ENCODE measurements at regions not wholly inside any gene's neighbourhood (a gene's known extent, or its start where the extent isn't known, plus 50 kb on each side); places are given as distances from the start of the nearest gene placed in this dataset.

DNA sequence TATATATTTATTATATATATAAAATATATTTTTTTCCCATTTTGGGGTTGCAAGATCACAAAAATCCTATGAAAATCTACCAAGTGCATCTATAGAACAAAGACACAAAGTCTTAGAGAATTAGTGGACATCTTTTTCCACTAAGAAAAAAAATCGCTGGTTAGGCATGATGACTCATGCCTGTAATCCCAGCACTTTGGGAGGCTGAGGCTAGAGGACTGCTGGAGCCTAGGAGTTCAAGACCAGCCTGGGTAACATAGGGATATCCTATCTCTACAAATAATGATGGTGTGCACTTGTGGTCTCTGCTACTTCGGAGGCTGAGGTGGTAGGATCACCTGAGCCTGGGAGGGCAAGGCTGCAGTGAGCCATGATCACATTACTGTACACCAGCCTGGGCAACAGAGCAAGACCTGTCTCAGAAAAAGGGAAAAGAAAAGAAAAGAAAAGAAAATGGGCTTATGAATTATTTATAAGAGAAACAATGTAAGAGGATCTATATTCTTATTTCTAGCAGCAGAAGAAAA, 185.1 kb upstream of the PSMD7 start:
- H2BK12ac ChIP-seq (ENCODE audit: low read depth, low read length) = no peak overlapping the region
- POLR2A ChIA-PET (ENCODE audit: partially characterized antibody) = no interaction called here
- no peaks in the 10 kb centered on the region for H3K36me3 ChIP-seq (ENCODE audit: control insufficient read depth in 2 of 4, insufficient read depth in 4 of 4, low read length in 3 of 4)
- H2BK15ac ChIP-seq (ENCODE audit: low read length) = no peak overlapping the region
- DNase-seq (ENCODE audit: low read depth in 1 of 2, low spot score in 2 of 2) = no peak
- no peak overlapping the region for H3K4me2 ChIP-seq (ENCODE audit: insufficient read depth in 1 of 2, low read depth in 2 of 2, low read length in 2 of 2)
- CTCF ChIA-PET (ENCODE audit: partially characterized antibody) = no interaction called here
- no peak overlapping the region for H4K91ac ChIP-seq (replicated peaks; ENCODE audit: insufficient read length, low read length)
- no peak overlapping the region for H3K56ac ChIP-seq (replicated peaks; ENCODE audit: insufficient read length, low read depth, low read length)
- no peak overlapping the region for H4K8ac ChIP-seq (ENCODE audit: extremely low read depth, insufficient read depth, low read length)
- no peak overlapping the region for H3K18ac ChIP-seq (ENCODE audit: extremely low read depth, low read length)
- no peak overlapping the region for H2BK5ac ChIP-seq (ENCODE audit: low read depth, low read length)
- no peaks in the 10 kb centered on the region for H3K79me2 ChIP-seq (ENCODE audit: control insufficient read depth in 1 of 2, insufficient read depth in 2 of 2, low read length in 2 of 2)
- no peak overlapping the region for H3K27ac ChIP-seq (ENCODE audit: low read depth, low read length)
- no peak overlapping the region for H4K5ac ChIP-seq (ENCODE audit: insufficient read length, low read depth, low read length)
- no peak overlapping the region for H2BK120ac ChIP-seq (replicated peaks; ENCODE audit: low read depth, low read length)
- H3K14ac ChIP-seq (ENCODE audit: insufficient read length) = no peak overlapping the region
- 89% methylated on average over 2 of the region's 2 CpGs; no CpG with 5 or more reads in 1 of the 2 experiments for WGBS, 2 experiments (ENCODE audit: extremely low coverage in 1 of 2, insufficient coverage in 1 of 2, insufficient read length in 1 of 2, insufficient replicate concordance in 2 of 2, low coverage in 1 of 2, low lambda C conversion rate in 2 of 2, missing lambda C conversion rate in 1 of 2)
- no peak overlapping the region for H2AFZ ChIP-seq (ENCODE audit: low read length)
- peaks cover 0 to 5% (median 0%) of the 10 kb centered on the region in 4 experiments; a peak in 3 of 7 replicates for H3K4me1 ChIP-seq (replicated peaks in 1 of 4; ENCODE audit: control insufficient read depth in 3 of 4, insufficient read depth in 4 of 4, low read length in 3 of 4)
- no peak overlapping the region for H3K4me3 ChIP-seq (ENCODE audit: extremely low read depth in 1 of 4, insufficient read depth in 2 of 4, low read depth in 3 of 4, low read length in 4 of 4)
- H4K20me1 ChIP-seq (replicated peaks in 1 of 2; ENCODE audit: control insufficient read depth in 1 of 2, insufficient read depth in 2 of 2, low read length in 2 of 2) = no peaks in the 10 kb centered on the region
- no peaks in the 10 kb centered on the region for H3K9me3 ChIP-seq (ENCODE audit: insufficient read depth in 2 of 2, low read depth in 1 of 2, low read length in 1 of 2)
- no peaks in the 10 kb centered on the region for H3K23me2 ChIP-seq (ENCODE audit: low read depth, low read length)
- H3K27me3 ChIP-seq (replicated peaks in 1 of 4; ENCODE audit: control insufficient read depth in 3 of 4, extremely low read depth in 1 of 4, insufficient read depth in 3 of 4, low read length in 3 of 4) = no peaks in the 10 kb centered on the region
- H3K4ac ChIP-seq (replicated peaks; ENCODE audit: insufficient read length, low read depth, low read length) = no peak overlapping the region
- no peaks in the 10 kb centered on the region for H3K79me1 ChIP-seq (ENCODE audit: low read depth, low read length)
- no peak overlapping the region for H2BK20ac ChIP-seq (ENCODE audit: low read length)
- no peak for FAIRE-seq
- no peak overlapping the region for H2AK5ac ChIP-seq (ENCODE audit: low read depth, low read length)
- no peak overlapping the region for H3K9ac ChIP-seq (replicated peaks in 1 of 4; ENCODE audit: extremely low read depth in 1 of 4, low read depth in 3 of 4, low read length in 3 of 4)
- H3K23ac ChIP-seq (ENCODE audit: insufficient read length) = no peak overlapping the region
- TF ChIP-seq, protein P1, sequence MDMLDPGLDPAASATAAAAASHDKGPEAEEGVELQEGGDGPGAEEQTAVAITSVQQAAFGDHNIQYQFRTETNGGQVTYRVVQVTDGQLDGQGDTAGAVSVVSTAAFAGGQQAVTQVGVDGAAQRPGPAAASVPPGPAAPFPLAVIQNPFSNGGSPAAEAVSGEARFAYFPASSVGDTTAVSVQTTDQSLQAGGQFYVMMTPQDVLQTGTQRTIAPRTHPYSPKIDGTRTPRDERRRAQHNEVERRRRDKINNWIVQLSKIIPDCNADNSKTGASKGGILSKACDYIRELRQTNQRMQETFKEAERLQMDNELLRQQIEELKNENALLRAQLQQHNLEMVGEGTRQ (IDR thresholded peaks at IDR 0.05; ENCODE audit: low read length) = no peak
- TF ChIP-seq SRF (IDR thresholded peaks at IDR 0.05; ENCODE audit: low read depth, low read length) = no peak
- TF ChIP-seq HDAC6 (IDR thresholded peaks at IDR 0.05; ENCODE audit: low read depth, low read length) = no peak
- TF ChIP-seq SP1 (IDR thresholded peaks at IDR 0.05; ENCODE audit: low read depth, low read length) = no peak
- TF ChIP-seq, protein P2, sequence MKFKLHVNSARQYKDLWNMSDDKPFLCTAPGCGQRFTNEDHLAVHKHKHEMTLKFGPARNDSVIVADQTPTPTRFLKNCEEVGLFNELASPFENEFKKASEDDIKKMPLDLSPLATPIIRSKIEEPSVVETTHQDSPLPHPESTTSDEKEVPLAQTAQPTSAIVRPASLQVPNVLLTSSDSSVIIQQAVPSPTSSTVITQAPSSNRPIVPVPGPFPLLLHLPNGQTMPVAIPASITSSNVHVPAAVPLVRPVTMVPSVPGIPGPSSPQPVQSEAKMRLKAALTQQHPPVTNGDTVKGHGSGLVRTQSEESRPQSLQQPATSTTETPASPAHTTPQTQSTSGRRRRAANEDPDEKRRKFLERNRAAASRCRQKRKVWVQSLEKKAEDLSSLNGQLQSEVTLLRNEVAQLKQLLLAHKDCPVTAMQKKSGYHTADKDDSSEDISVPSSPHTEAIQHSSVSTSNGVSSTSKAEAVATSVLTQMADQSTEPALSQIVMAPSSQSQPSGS (IDR thresholded peaks at IDR 0.05; ENCODE audit: low read length) = no peak
- TF ChIP-seq RBBP5 (IDR thresholded peaks at IDR 0.05; ENCODE audit: borderline replicate concordance, low read depth, low read length) = no peak
- TF ChIP-seq ASH2L (IDR thresholded peaks at IDR 0.05; ENCODE audit: low read length) = no peak
- no peak for TF ChIP-seq JUND (IDR thresholded peaks at IDR 0.05; ENCODE audit: low read length)
- TF ChIP-seq RFX5 (IDR thresholded peaks at IDR 0.05; ENCODE audit: borderline replicate concordance, low read depth, low read length) = no peak
- TF ChIP-seq SIRT6 (IDR thresholded peaks at IDR 0.05; ENCODE audit: low read length) = no peak
- no peak for TF ChIP-seq POU5F1 (IDR thresholded peaks at IDR 0.05; ENCODE audit: low read depth, low read length)
- TF ChIP-seq EGR1 (IDR thresholded peaks at IDR 0.05; ENCODE audit: borderline replicate concordance, low read depth, low read length) = no peak
- TF ChIP-seq TBP (IDR thresholded peaks at IDR 0.05; ENCODE audit: low read depth, low read length) = no peak

Data from H1 (cell line).